SK-N-SH treated with all-trans-retinoic acid at 6 μM for 48 hours (cell line): ENCODE measurements at regions not wholly inside any gene's neighbourhood (a gene's known extent, or its start where the extent isn't known, plus 50 kb on each side); places are given as distances from the start of the nearest gene placed in this dataset.

ENCODE experiments used
- ATAC-seq: fragments of 200-7000 bp; cut with Tn5 transposase; 3 replicates; pipeline ENCODE4 v1.9.1; 2020; ENCODE audit warnings: mild to moderate bottlenecking, moderate library complexity
- ARNTL ChIP-seq: fragments of 450-650 bp; formaldehyde crosslinking; IDR thresholded peaks from 2 replicates; pipeline ENCODE4 v1.5.0; 2020; ENCODE audit warnings: low read depth, mild to moderate bottlenecking, moderate library complexity, borderline replicate concordance
- BACH2 ChIP-seq: fragments of 250-450 bp; sonication (Bioruptor Pico); IDR thresholded peaks from 2 replicates; pipeline ENCODE4 v1.9.0; 2021; ENCODE audit warnings: mild to moderate bottlenecking, borderline replicate concordance
- CSDC2 ChIP-seq: fragments of 250-450 bp; sonication (Bioruptor Pico); IDR thresholded peaks from 2 replicates; pipeline ENCODE4 v1.5.0; 2020; ENCODE audit warnings: mild to moderate bottlenecking, moderate library complexity
- ESRRG ChIP-seq: fragments of 250-450 bp; sonication (Bioruptor Pico); IDR thresholded peaks from 2 replicates; pipeline ENCODE4 v1.6.1; 2021; ENCODE audit warnings: mild to moderate bottlenecking
- GLIS3 ChIP-seq: fragments of 250-450 bp; sonication (Bioruptor Pico); IDR thresholded peaks from 2 replicates; pipeline ENCODE4 v1.5.0; 2020; ENCODE audit warnings: mild to moderate bottlenecking, moderate library complexity
- ISL1 ChIP-seq: fragments of 250-450 bp; sonication (Bioruptor Pico); IDR thresholded peaks from 2 replicates; pipeline ENCODE4 v2.1.2; 2022; ENCODE audit warnings: mild to moderate bottlenecking, moderate library complexity
- OSR1 ChIP-seq: fragments of 250-450 bp; sonication (Bioruptor Pico); IDR thresholded peaks from 2 replicates; pipeline ENCODE4 v1.8.0; 2022; ENCODE audit warnings: moderate library complexity, mild to moderate bottlenecking, inconsistent platforms
- PPARA ChIP-seq: fragments of 250-450 bp; sonication (Bioruptor Pico); IDR thresholded peaks from 2 replicates; pipeline ENCODE4 v1.5.0; 2020; ENCODE audit warnings: mild to moderate bottlenecking, borderline replicate concordance
- RARB ChIP-seq: fragments of 250-450 bp; sonication (Bioruptor Pico); IDR thresholded peaks from 2 replicates; pipeline ENCODE4 v1.8.0; 2021; ENCODE audit warnings: mild to moderate bottlenecking, moderate library complexity
- SNAI2 ChIP-seq: fragments of 250-450 bp; sonication (Bioruptor Pico); IDR thresholded peaks from 2 replicates; pipeline ENCODE4 v1.5.0; 2020; ENCODE audit warnings: mild to moderate bottlenecking, moderate library complexity
- TCF4 ChIP-seq: fragments of 250-450 bp; sonication (Bioruptor Pico); IDR thresholded peaks from 2 replicates; pipeline ENCODE4 v1.8.0; 2021; ENCODE audit warnings: mild to moderate bottlenecking, moderate library complexity, borderline replicate concordance
- TOX ChIP-seq: fragments of 250-450 bp; sonication (Bioruptor Pico); IDR thresholded peaks from 2 replicates; pipeline ENCODE4 v1.8.0; 2021; ENCODE audit warnings: mild to moderate bottlenecking, moderate library complexity, borderline replicate concordance
- ZC3H10 ChIP-seq: fragments of 250-450 bp; sonication (Bioruptor Pico); IDR thresholded peaks from 2 replicates; pipeline ENCODE4 v1.5.1; 2021; ENCODE audit warnings: mild to moderate bottlenecking, moderate library complexity
- ZFP3 ChIP-seq: fragments of 250-450 bp; sonication (Bioruptor Pico); IDR thresholded peaks from 2 replicates; pipeline ENCODE4 v1.5.0; 2020; ENCODE audit warnings: mild to moderate bottlenecking, moderate library complexity
- ZFP30 ChIP-seq: fragments of 450-650 bp; formaldehyde crosslinking; IDR thresholded peaks from 2 replicates; pipeline ENCODE4 v1.5.0; 2022; ENCODE audit warnings: mild to moderate bottlenecking, moderate library complexity
- ZNF565 ChIP-seq: fragments of 450-650 bp; formaldehyde crosslinking; conservative IDR thresholded peaks from 2 replicates; pipeline ENCODE4 v1.5.0; 2020; ENCODE audit warnings: low read depth, mild to moderate bottlenecking, moderate library complexity
- ZNF70 ChIP-seq: fragments of 450-650 bp; formaldehyde crosslinking; IDR thresholded peaks from 2 replicates; pipeline ENCODE4 v1.5.0; 2020; ENCODE audit warnings: mild to moderate bottlenecking, moderate library complexity
- TF ChIP-seq, protein P1 (sequence below): fragments of 250-450 bp; sonication (Bioruptor Pico); IDR thresholded peaks from 2 replicates; pipeline ENCODE4 v1.5.0; 2020; ENCODE audit warnings: mild to moderate bottlenecking, moderate library complexity
- TF ChIP-seq, protein P2 (sequence below): fragments of 250-450 bp; sonication (Bioruptor Pico); IDR thresholded peaks from 2 replicates; pipeline ENCODE4 v1.5.1; 2021; ENCODE audit warnings: mild to moderate bottlenecking, moderate library complexity
- TF ChIP-seq, protein P3 (sequence below): fragments of 250-450 bp; sonication (Bioruptor Pico); IDR thresholded peaks from 2 replicates; pipeline ENCODE4 v1.8.0; 2020; ENCODE audit warnings: mild to moderate bottlenecking, moderate library complexity, borderline replicate concordance
- TF ChIP-seq, protein P4 (sequence below): fragments of 250-450 bp; sonication (Bioruptor Pico); IDR thresholded peaks from 2 replicates; pipeline ENCODE4 v1.8.0; 2021; ENCODE audit warnings: low read depth, mild to moderate bottlenecking, moderate library complexity, borderline replicate concordance
- TF ChIP-seq, protein P5 (sequence below): fragments of 250-450 bp; sonication (Bioruptor Pico); IDR thresholded peaks from 2 replicates; pipeline ENCODE4 v1.5.1; 2020; ENCODE audit warnings: low read depth, mild to moderate bottlenecking, moderate library complexity

DNA sequence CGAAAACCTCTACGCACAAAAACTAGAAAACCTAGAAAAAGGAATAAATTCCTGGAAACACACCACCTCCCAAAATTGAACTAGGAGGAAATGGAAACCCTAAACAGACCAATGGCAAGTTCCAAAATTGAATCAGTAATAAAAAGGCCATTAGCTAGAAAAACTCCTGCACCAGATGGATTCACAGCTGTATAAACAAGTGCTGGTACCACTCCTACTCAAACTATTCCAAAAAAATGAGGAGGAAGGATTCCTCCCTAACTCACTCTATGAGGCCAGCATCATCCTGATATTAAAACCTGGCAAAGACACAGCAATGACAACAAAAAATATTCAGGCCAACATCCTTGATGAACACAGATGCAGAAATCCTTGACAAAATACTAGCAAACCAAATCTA, 228.2 kb downstream of the CHRM2 start:
- TF ChIP-seq ZFP30 (no peak), TCF4 (CRISPR knock-in tag) (peak; percentile 71), ISL1 (CRISPR knock-in tag) (no peak)
- no peak for ATAC-seq

DNA sequence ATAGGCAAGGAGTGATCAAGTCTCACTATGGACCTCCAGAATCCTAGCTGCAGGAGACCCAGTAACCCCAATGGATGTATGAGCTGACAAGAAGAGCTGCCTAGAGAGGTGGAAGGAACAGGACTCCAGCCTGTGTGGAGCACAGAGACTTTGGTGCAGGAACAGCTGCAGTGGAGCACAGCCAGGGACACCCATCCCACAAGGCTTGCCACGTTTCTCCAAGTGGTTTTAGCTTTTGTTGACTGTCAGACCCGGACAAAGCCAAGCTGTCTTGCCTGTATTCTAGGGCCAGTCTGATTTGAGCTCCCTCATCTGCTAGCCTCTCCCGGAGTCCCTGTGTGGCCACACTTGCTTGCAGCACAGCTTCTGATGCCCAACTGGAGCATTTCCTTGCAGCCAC, 224.7 kb downstream of the CHRM2 start:
- TF ChIP-seq TOX (CRISPR knock-in tag) (no peak), RARB (no peak), ZFP30 (no peak), PPARA (CRISPR knock-in tag) (no peak), ZNF70 (CRISPR knock-in tag) (no peak), GLIS3 (CRISPR knock-in tag) (no peak), TCF4 (CRISPR knock-in tag) (no peak), ZNF565 (CRISPR knock-in tag) (no peak), ARNTL (no peak), ZFP3 (no peak), ESRRG (CRISPR knock-in tag) (no peak), ISL1 (CRISPR knock-in tag) (no peak), BACH2 (CRISPR knock-in tag) (no peak), ZC3H10 (no peak), SNAI2 (CRISPR knock-in tag) (no peak), OSR1 (no peak)
- TF ChIP-seq, protein P1, sequence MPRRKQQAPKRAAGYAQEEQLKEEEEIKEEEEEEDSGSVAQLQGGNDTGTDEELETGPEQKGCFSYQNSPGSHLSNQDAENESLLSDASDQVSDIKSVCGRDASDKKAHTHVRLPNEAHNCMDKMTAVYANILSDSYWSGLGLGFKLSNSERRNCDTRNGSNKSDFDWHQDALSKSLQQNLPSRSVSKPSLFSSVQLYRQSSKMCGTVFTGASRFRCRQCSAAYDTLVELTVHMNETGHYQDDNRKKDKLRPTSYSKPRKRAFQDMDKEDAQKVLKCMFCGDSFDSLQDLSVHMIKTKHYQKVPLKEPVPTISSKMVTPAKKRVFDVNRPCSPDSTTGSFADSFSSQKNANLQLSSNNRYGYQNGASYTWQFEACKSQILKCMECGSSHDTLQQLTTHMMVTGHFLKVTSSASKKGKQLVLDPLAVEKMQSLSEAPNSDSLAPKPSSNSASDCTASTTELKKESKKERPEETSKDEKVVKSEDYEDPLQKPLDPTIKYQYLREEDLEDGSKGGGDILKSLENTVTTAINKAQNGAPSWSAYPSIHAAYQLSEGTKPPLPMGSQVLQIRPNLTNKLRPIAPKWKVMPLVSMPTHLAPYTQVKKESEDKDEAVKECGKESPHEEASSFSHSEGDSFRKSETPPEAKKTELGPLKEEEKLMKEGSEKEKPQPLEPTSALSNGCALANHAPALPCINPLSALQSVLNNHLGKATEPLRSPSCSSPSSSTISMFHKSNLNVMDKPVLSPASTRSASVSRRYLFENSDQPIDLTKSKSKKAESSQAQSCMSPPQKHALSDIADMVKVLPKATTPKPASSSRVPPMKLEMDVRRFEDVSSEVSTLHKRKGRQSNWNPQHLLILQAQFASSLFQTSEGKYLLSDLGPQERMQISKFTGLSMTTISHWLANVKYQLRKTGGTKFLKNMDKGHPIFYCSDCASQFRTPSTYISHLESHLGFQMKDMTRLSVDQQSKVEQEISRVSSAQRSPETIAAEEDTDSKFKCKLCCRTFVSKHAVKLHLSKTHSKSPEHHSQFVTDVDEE (CRISPR knock-in tag), result no peak
- TF ChIP-seq, protein P2, sequence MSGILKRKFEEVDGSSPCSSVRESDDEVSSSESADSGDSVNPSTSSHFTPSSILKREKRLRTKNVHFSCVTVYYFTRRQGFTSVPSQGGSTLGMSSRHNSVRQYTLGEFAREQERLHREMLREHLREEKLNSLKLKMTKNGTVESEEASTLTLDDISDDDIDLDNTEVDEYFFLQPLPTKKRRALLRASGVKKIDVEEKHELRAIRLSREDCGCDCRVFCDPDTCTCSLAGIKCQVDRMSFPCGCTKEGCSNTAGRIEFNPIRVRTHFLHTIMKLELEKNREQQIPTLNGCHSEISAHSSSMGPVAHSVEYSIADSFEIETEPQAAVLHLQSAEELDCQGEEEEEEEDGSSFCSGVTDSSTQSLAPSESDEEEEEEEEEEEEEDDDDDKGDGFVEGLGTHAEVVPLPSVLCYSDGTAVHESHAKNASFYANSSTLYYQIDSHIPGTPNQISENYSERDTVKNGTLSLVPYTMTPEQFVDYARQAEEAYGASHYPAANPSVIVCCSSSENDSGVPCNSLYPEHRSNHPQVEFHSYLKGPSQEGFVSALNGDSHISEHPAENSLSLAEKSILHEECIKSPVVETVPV (CRISPR knock-in tag), result no peak
- TF ChIP-seq, protein P3, sequence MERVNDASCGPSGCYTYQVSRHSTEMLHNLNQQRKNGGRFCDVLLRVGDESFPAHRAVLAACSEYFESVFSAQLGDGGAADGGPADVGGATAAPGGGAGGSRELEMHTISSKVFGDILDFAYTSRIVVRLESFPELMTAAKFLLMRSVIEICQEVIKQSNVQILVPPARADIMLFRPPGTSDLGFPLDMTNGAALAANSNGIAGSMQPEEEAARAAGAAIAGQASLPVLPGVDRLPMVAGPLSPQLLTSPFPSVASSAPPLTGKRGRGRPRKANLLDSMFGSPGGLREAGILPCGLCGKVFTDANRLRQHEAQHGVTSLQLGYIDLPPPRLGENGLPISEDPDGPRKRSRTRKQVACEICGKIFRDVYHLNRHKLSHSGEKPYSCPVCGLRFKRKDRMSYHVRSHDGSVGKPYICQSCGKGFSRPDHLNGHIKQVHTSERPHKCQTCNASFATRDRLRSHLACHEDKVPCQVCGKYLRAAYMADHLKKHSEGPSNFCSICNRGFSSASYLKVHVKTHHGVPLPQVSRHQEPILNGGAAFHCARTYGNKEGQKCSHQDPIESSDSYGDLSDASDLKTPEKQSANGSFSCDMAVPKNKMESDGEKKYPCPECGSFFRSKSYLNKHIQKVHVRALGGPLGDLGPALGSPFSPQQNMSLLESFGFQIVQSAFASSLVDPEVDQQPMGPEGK (CRISPR knock-in tag), result no peak
- TF ChIP-seq, protein P4, sequence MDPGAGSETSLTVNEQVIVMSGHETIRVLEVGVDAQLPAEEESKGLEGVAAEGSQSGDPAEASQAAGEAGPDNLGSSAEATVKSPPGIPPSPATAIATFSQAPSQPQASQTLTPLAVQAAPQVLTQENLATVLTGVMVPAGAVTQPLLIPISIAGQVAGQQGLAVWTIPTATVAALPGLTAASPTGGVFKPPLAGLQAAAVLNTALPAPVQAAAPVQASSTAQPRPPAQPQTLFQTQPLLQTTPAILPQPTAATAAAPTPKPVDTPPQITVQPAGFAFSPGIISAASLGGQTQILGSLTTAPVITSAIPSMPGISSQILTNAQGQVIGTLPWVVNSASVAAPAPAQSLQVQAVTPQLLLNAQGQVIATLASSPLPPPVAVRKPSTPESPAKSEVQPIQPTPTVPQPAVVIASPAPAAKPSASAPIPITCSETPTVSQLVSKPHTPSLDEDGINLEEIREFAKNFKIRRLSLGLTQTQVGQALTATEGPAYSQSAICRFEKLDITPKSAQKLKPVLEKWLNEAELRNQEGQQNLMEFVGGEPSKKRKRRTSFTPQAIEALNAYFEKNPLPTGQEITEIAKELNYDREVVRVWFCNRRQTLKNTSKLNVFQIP, result no peak
- ATAC-seq, result no peak

DNA sequence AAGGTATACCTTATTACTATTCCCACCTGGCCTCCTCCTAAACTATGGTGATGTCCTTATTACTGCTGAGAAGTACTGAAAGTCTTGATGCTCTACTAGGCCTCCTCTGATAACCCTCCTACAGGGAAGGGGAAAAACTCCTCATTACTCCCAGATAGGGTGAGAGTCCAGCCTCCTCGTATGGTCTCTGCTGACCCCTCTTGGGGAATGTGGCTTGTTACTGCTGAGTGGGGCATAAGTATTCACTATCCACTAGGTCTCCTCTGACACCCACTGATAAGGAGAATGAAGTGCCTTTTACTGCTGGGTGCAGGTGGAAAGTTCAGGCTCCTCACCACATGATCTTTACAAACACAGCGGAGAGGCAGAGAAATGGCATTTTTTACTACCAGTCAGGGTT, 222.9 kb downstream of the CHRM2 start:
- ATAC-seq, result no peak
- TF ChIP-seq, protein P1 (CRISPR knock-in tag), result no peak
- TF ChIP-seq, protein P2 (CRISPR knock-in tag), result no peak
- no peak for TF ChIP-seq ARNTL
- TF ChIP-seq, protein P5, sequence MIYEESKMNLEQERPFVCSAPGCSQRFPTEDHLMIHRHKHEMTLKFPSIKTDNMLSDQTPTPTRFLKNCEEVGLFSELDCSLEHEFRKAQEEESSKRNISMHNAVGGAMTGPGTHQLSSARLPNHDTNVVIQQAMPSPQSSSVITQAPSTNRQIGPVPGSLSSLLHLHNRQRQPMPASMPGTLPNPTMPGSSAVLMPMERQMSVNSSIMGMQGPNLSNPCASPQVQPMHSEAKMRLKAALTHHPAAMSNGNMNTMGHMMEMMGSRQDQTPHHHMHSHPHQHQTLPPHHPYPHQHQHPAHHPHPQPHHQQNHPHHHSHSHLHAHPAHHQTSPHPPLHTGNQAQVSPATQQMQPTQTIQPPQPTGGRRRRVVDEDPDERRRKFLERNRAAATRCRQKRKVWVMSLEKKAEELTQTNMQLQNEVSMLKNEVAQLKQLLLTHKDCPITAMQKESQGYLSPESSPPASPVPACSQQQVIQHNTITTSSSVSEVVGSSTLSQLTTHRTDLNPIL (CRISPR knock-in tag), result no peak
- TF ChIP-seq TCF4 (CRISPR knock-in tag), result no peak
- no peak for TF ChIP-seq CSDC2 (CRISPR knock-in tag)
- TF ChIP-seq BACH2 (CRISPR knock-in tag), result no peak
- TF ChIP-seq TOX (CRISPR knock-in tag), result no peak
- TF ChIP-seq ZFP30, result no peak
- TF ChIP-seq, protein P4, result no peak
- TF ChIP-seq ZC3H10, result no peak
- no peak for TF ChIP-seq ISL1 (CRISPR knock-in tag)
- TF ChIP-seq ZNF565 (CRISPR knock-in tag), result no peak
- TF ChIP-seq ZFP3, result no peak
- TF ChIP-seq PPARA (CRISPR knock-in tag), result no peak
- TF ChIP-seq SNAI2 (CRISPR knock-in tag), result no peak
